ENCODE measurements at regions not wholly inside any gene's neighbourhood (a gene's known extent, or its start where the extent isn't known, plus 50 kb on each side); places are given as distances from the start of the nearest gene placed in this dataset.
A peak's percentile ranks its signal among the peaks of the same experiment; 100 is the strongest.
"Not testable (repeated sequence)": the region's sequence is repeated elsewhere in the genome, so short reads cannot be mapped to it uniquely, and the experiment has no call there.

GRCh38 chr5:39714036-39714698, 289.4 kb upstream of the DAB2 start:
- DNase-seq (ENCODE audit: low read depth): peak; percentile 89

DNA sequence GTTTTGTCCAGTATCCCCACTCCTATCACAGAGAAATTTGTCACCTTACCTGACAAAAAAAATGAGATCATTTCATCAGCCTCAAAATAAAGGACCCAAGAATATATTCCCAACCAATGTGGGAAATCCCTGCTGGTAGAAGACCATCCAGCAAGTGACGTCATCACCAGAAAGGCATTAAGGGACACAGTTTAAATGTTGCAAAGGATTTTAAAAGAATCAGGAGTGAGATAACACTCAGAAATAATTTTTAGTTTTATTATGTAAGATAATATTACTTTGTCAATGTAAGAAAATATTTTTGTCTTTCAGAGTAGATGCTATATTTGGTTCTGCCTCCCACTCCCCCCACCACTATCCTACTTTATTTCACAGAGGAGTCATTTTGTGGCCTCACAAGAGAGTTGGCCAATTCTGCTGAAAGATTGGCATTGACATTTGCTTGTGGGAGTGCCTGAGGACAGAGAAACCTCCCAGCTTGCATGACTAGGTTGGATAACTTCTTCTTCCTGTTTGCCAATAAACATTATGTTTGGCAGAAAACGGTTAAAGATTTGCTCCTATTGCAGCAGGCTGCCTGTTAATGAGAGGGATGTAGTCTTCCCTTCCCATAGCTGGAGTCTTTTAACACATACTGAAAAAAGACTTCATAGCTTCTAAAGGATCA, 288.6 kb upstream of the DAB2 start:
- DNase-seq (ENCODE audit: low read depth): peak; percentile 92

GRCh38 chr5:39712316-39713249, 287.8 kb upstream of the DAB2 start:
- DNase-seq (ENCODE audit: low read depth): no peak

- DNase-seq (ENCODE audit: low read depth): no peak
These were observed 287.0 kb upstream of the DAB2 start for GRCh38 chr5:39711821-39712220.

- DNase-seq (ENCODE audit: low read depth): no peak
These were observed 284.3 kb upstream of the DAB2 start for GRCh38 chr5:39709032-39709431.

- no peak for DNase-seq (ENCODE audit: low read depth)
These were observed 278.1 kb upstream of the DAB2 start for GRCh38 chr5:39702928-39703327.

GRCh38 chr5:39700523-39700922, 275.7 kb upstream of the DAB2 start:
- no peak for DNase-seq (ENCODE audit: low read depth)

- DNase-seq (ENCODE audit: low read depth): no peak
These were observed 274.2 kb upstream of the DAB2 start for GRCh38 chr5:39698838-39699560.

DNA sequence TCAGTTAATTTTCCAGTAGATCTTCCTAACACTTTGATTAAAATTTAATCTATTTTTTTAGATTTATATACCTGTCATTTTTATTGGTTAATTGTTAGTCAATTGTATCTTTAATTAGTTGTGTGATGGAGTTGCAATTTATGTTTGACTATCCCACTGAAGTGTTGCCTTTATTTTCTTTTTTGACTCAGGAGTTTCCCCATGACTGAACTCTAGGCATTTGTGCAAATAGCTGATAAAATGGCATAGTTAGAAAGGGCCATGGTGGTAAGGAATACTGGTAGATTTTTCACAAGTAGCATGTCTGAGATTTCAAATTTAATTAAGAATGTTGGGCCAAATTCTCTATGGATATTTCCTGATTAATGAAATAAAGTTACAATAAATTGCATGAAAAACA, 273.1 kb upstream of the DAB2 start:
- DNase-seq (ENCODE audit: low read depth): no peak

- DNase-seq (ENCODE audit: low read depth): no peak
These were observed 272.1 kb upstream of the DAB2 start for GRCh38 chr5:39696672-39697398.

- DNase-seq (ENCODE audit: low read depth): no peak
These were observed 267.2 kb upstream of the DAB2 start for GRCh38 chr5:39691993-39692392.

DNA sequence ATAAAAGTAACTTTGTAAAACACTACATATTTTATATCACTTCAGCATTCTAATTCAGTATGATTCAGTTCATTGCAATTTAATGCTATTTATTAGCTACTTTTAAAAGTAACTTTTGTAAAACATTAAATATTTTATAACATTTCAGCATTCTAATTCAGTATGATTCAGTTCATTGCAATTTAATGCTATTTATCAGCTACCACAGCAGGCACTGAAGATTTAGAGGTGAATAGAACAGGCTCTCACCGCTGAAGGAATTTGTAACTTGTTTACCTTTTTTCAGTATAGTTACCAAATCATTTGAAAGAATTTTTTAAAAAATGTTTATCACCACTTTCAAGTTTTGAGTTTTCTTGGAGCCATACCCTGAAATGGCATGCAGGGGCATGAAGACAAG, 266.4 kb upstream of the DAB2 start:
- no peak for DNase-seq (ENCODE audit: low read depth)

DNA sequence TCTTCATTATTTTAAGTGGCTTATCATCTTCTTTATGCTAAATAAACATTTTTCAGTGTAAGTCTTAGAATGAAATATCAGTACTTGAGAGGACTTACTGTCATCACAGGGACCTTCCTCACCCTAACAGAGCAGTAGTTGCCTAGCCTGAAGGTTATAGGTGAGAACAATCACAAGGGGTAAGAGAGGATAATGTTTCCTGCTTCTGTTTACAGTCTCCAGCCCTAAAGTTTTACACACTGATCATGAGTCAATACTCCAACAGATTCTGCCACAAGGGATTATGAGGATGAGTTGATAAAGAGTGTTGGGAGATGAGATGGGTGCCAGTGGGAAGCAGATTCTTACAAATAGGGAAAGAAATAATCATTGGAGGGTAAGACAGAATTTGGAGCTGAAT, 265.1 kb upstream of the DAB2 start:
- DNase-seq (ENCODE audit: low read depth): no peak

- not testable (repeated sequence) for DNase-seq (ENCODE audit: low read depth)
These were observed 263.1 kb upstream of the DAB2 start for GRCh38 chr5:39687924-39688323.

DNA sequence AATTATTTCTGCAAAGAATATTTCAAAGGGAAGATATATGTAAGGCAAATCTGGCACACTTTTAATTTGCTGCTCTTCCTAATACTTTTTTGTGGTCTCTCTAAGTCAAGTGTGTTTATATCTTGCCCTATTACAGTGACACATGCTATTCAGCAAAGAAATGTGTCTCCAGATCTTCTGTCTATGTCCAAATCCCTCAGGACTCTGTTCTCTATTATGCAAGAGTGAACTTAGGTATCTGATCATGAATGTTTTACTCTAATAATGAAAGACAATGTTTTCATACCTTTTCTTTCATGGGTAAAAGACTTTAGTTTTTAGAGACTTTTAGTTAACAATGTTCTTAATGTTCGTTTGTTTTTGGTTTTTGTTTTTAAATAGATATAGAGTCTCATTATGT, 255.4 kb upstream of the DAB2 start:
- DNase-seq (ENCODE audit: low read depth): no peak

DNA sequence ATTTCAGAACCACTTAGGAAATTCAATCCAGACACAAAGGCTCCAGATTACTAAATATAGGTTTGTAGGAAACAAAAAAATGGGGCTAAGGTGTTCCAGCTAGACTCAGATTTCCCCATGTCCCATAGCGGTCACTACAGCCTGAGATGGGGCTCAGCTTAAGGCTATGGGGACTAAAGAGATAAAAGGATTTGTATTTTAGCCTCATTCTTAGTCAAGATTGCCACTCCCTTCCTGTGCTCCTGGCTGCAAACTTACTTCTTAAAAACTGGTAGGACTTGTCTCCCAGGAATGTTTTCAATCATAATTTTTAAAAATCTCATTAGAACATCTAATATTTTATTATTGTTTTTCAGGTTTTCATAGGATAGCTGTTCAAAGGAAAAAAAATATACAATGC, 253.8 kb upstream of the DAB2 start:
- DNase-seq (ENCODE audit: low read depth): no peak

DNA sequence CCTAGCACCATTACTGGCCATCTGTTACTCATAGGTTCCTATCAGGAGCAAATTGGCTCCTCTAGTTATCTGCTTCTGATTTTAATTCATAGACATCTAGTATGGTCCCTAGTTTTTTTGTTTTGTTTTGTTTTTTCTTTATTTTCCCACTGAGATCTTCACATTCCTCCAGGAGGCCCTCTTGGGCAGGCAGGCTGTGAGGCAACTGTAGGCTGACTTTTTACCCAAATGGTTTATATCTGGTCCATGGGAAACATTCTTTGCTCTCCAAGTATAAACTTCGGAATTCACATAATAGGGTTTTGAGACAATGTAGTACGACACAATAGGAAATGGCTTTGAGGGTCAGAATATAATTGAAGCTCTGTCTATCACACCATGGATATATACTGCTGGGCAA, 250.9 kb upstream of the DAB2 start:
- no peak for DNase-seq (ENCODE audit: low read depth)

- no peak for DNase-seq (ENCODE audit: low read depth)
These were observed 249.7 kb upstream of the DAB2 start for GRCh38 chr5:39674209-39675082.

DNA sequence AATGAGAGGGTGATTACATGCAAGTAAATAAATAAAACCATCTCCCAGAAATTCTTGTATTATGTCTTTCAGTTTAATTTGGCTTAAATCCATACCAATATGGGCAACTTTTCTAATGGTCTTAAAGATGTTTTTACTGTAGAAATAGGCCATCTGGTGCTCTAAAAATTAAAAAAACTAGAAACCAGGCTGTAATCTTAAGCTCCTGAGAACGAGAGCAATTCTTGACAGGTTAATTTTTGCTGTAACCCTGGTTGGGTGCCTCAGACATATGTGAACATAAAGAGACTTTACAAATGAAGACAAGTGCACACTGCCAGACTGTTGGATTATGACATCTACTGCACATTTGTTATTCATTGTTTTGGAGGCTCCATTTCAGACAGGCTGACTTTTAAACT, 246.8 kb upstream of the DAB2 start:
- DNase-seq (ENCODE audit: low read depth): no peak

- DNase-seq (ENCODE audit: low read depth): no peak
These were observed 246.2 kb upstream of the DAB2 start for GRCh38 chr5:39670955-39671354.

Data from myocyte (in vitro differentiated cells).